ENCODE measurements at regions not wholly inside any gene's neighbourhood (a gene's known extent, or its start where the extent isn't known, plus 50 kb on each side); places are given as distances from the start of the nearest gene placed in this dataset.

- TF ChIP-seq ZNF407 (CRISPR knock-in tag; IDR thresholded peaks at IDR 0.05; ENCODE audit: not compliant biosample characterization) (no peak), ARID2 (CRISPR knock-in tag; IDR thresholded peaks at IDR 0.05; ENCODE audit: borderline replicate concordance) (no peak)
Observed at GRCh38 chr5:8686707-8687106, 817.8 kb downstream of the MTRR start (continued).

GRCh38 chr5:8689773-8690172, 820.8 kb downstream of the MTRR start:
- no peaks in the 10 kb centered on the region for H3K79me2 ChIP-seq (ENCODE audit: insufficient read depth, low read length)
- no peak for ATAC-seq
- intact Hi-C loops (cut with micrococcal nuclease; ENCODE audit: unreplicated experiment) (no loop called here), in situ Hi-C loops (cut with HindIII; ENCODE audit: extremely low pct_ligation_motif_present, low pct_unique_long_range_greater_than_20kb) (no loop called here)
- FAIRE-seq = no peak
- H3K27me3 ChIP-seq (ENCODE audit: control insufficient read depth in 1 of 2, insufficient read depth in 2 of 2, low read length in 2 of 2) = no peaks in the 10 kb centered on the region
- no peak overlapping the region for H3K4me2 ChIP-seq (ENCODE audit: low read depth, low read length)
- no peak overlapping the region for H3K9ac ChIP-seq (ENCODE audit: insufficient read depth, low read depth, low read length)
- WGBS (ENCODE audit: low lambda C conversion rate) = 13% methylated on average over 3 of the region's 3 CpGs
- no TSS peak for BruUV-seq (replicated peaks)
- no peaks in the 10 kb centered on the region for H3K4me1 ChIP-seq (ENCODE audit: insufficient read depth, low read length)
- no peak for DNase-seq (ENCODE audit: low spot score)
- peaks cover 58% of the 10 kb centered on the region for H3K9me3 ChIP-seq (ENCODE audit: low read length)
- H2AFZ ChIP-seq (ENCODE audit: low read length) = no peak overlapping the region
- ChIA-PET CTCF (ENCODE audit: low intra/inter-chr PET ratio, low total read pairs) (no interaction called here), POLR2A (no interaction called here)
- no peak overlapping the region for H3K27ac ChIP-seq (ENCODE audit: extremely low read length, insufficient read depth, low read length)
- no peaks in the 10 kb centered on the region for H4K20me1 ChIP-seq (ENCODE audit: insufficient read depth, low read length)
- H3K36me3 ChIP-seq (replicated peaks in 1 of 2; ENCODE audit: control insufficient read depth in 1 of 2, insufficient read depth in 2 of 2, low read length in 2 of 2) = no peaks in the 10 kb centered on the region
- no peak for TF ChIP-seq KLF15 (CRISPR knock-in tag; IDR thresholded peaks at IDR 0.05; ENCODE audit: borderline replicate concordance)
- TF ChIP-seq NFE2L1 (CRISPR knock-in tag; IDR thresholded peaks at IDR 0.05; ENCODE audit: borderline replicate concordance) = no peak
- TF ChIP-seq ZKSCAN8 (CRISPR knock-in tag; IDR thresholded peaks at IDR 0.05; ENCODE audit: borderline replicate concordance) = no peak
- TF ChIP-seq NFE2 (CRISPR knock-in tag; IDR thresholded peaks at IDR 0.05) = no peak
- no peak for TF ChIP-seq ZNF12 (CRISPR knock-in tag; IDR thresholded peaks at IDR 0.05)
- no peak for TF ChIP-seq RARA (CRISPR knock-in tag; IDR thresholded peaks at IDR 0.05)
- H3K4me3 ChIP-seq (replicated peaks in 1 of 3; ENCODE audit: insufficient read depth in 1 of 3, low read depth in 2 of 3, low read length in 3 of 3) = no peak overlapping the region
